OCI-LY3 (cell line): ENCODE measurements at regions not wholly inside any gene's neighbourhood (a gene's known extent, or its start where the extent isn't known, plus 50 kb on each side); places are given as distances from the start of the nearest gene placed in this dataset.

ENCODE experiments used
- H2AFZ ChIP-seq: fragments of 200-600, 300-600 bp; shearing (Covaris generic); 2 replicates; pipeline ENCODE4 v1.6.0; 2014; ENCODE audit warnings: antibody characterized with exemption, low read depth, low read length
- H3K27ac ChIP-seq: fragments of 200-600, 300-600 bp; sonication (generic); 2 replicates; pipeline ENCODE4 v1.5.1; 2014; ENCODE audit warnings: mild to moderate bottlenecking, low read length, moderate library complexity, mixed read lengths
- H3K27me3 ChIP-seq: fragments of 200-600, 300-600 bp; sonication (generic); 2 replicates; pipeline ENCODE4 v1.6.1; 2014; ENCODE audit warnings: low read depth, low read length, mixed read lengths
- H3K36me3 ChIP-seq: fragments of 200-600, 300-600 bp; sonication (generic); replicated peaks from 2 replicates; pipeline ENCODE3; 2014; ENCODE audit warnings: low read depth, low read length, mixed read lengths
- H3K4me1 ChIP-seq: fragments of 300-600, 200-600 bp; sonication (generic); 2 replicates; pipeline ENCODE4 v1.6.1; 2014; ENCODE audit warnings: low read length, mixed read lengths
- H3K4me2 ChIP-seq: fragments of 200-600, 300-600 bp; sonication (generic); 2 replicates; pipeline ENCODE4 v1.6.1; 2014; ENCODE audit warnings: low read length, mixed read lengths
- H3K4me3 ChIP-seq: fragments of 300-600, 200-600 bp; sonication (generic); 2 replicates; pipeline ENCODE4 v1.5.1; 2014; ENCODE audit warnings: antibody characterized with exemption, mild to moderate bottlenecking, low read length, moderate library complexity
- H3K79me2 ChIP-seq: fragments of 300-600, 200-600 bp; shearing (Covaris generic); 2 replicates; pipeline ENCODE4 v1.6.1; 2014; ENCODE audit warnings: mild to moderate bottlenecking, low read length, mixed read lengths
- H3K9ac ChIP-seq: fragments of 300-600, 200-600 bp; shearing (Covaris generic); 2 replicates; pipeline ENCODE4 v1.6.0; 2014; ENCODE audit warnings: mild to moderate bottlenecking, low read length, moderate library complexity
- H3K9me3 ChIP-seq: fragments of 200-600, 300-600 bp; shearing (Covaris generic); 2 replicates; pipeline ENCODE4 v1.6.1; 2014; ENCODE audit warnings: low read length, mixed read lengths; ENCODE audit not compliant: insufficient read depth
- H4K20me1 ChIP-seq: fragments of 200-600, 300-600 bp; sonication (generic); 2 replicates; pipeline ENCODE4 v1.6.1; 2016; ENCODE audit warnings: low read length, mixed read lengths; ENCODE audit not compliant: insufficient read depth
- CTCF ChIP-seq: fragments of 200-600, 300-600 bp; sonication (generic); IDR thresholded peaks from 2 replicates; pipeline ENCODE4 v1.5.1; 2014; ENCODE audit warnings: antibody characterized with exemption, low read length, low read depth
- EZH2phosphoT487 ChIP-seq: fragments of 200-600 bp; shearing (Covaris generic); IDR thresholded peaks from 2 replicates; pipeline ENCODE4 v1.6.1; 2018; ENCODE audit warnings: antibody characterized with exemption, mixed run types, low read depth

GRCh38 chr12:63070709-63071108, 80.3 kb downstream of the AVPR1A start:
- no peak overlapping the region for H3K27ac ChIP-seq
- H3K36me3 ChIP-seq: no peaks in the 10 kb centered on the region
- TF ChIP-seq EZH2phosphoT487: no peak
- no peak for TF ChIP-seq CTCF

GRCh38 chr12:63069860-63070617, 81.0 kb downstream of the AVPR1A start:
- Histone ChIP-seq H3K4me3 (no peak overlapping the region), H3K27me3 (no peaks in the 10 kb centered on the region), H3K79me2 (no peaks in the 10 kb centered on the region), H2AFZ (no peak overlapping the region), H3K27ac (no peak overlapping the region), H3K4me1 (no peaks in the 10 kb centered on the region), H3K36me3 (no peaks in the 10 kb centered on the region), H3K4me2 (no peak overlapping the region), H4K20me1 (no peaks in the 10 kb centered on the region), H3K9ac (no peak overlapping the region), H3K9me3 (no peaks in the 10 kb centered on the region)
- TF ChIP-seq CTCF (no peak), EZH2phosphoT487 (no peak)

More at GRCh38 chr12:63070709-63071108, 80.3 kb downstream of the AVPR1A start:
- Histone ChIP-seq H2AFZ (no peak overlapping the region), H3K9ac (no peak overlapping the region), H3K79me2 (no peaks in the 10 kb centered on the region), H3K4me2 (no peak overlapping the region), H3K4me1 (no peaks in the 10 kb centered on the region), H4K20me1 (no peaks in the 10 kb centered on the region), H3K27me3 (no peaks in the 10 kb centered on the region), H3K9me3 (no peaks in the 10 kb centered on the region), H3K4me3 (no peak overlapping the region)

- no peak overlapping the region for H2AFZ ChIP-seq
- no peak overlapping the region for H3K9ac ChIP-seq
- no peak overlapping the region for H3K27ac ChIP-seq
- TF ChIP-seq CTCF (peak; percentile 69), EZH2phosphoT487 (no peak)
- no peaks in the 10 kb centered on the region for H3K9me3 ChIP-seq
- no peaks in the 10 kb centered on the region for H3K4me1 ChIP-seq
- no peaks in the 10 kb centered on the region for H4K20me1 ChIP-seq
- no peaks in the 10 kb centered on the region for H3K79me2 ChIP-seq
- H3K36me3 ChIP-seq: no peaks in the 10 kb centered on the region
- H3K4me2 ChIP-seq: no peak overlapping the region
- no peak overlapping the region for H3K4me3 ChIP-seq
- H3K27me3 ChIP-seq: no peaks in the 10 kb centered on the region
These were observed 82.1 kb downstream of the AVPR1A start for GRCh38 chr12:63068857-63069442.

- TF ChIP-seq EZH2phosphoT487: no peak
- no peak for TF ChIP-seq CTCF
- Histone ChIP-seq H3K9me3 (no peaks in the 10 kb centered on the region), H3K36me3 (no peaks in the 10 kb centered on the region), H3K4me1 (no peaks in the 10 kb centered on the region), H2AFZ (no peak overlapping the region), H3K4me2 (no peak overlapping the region), H4K20me1 (no peaks in the 10 kb centered on the region), H3K79me2 (no peaks in the 10 kb centered on the region), H3K27ac (no peak overlapping the region), H3K4me3 (no peak overlapping the region), H3K27me3 (no peaks in the 10 kb centered on the region), H3K9ac (no peak overlapping the region)
These were observed 84.2 kb downstream of the AVPR1A start for GRCh38 chr12:63066782-63067181.
